ENCODE measurements at regions not wholly inside any gene's neighbourhood (a gene's known extent, or its start where the extent isn't known, plus 50 kb on each side); places are given as distances from the start of the nearest gene placed in this dataset.

GRCh38 chr7:68444042-68444441 lies 1154.2 kb upstream of the AUTS2 start:
- Histone ChIP-seq H3K4me3 (ENCODE audit: low read depth, low read length, poor library complexity, severe bottlenecking) (no peak overlapping the region), H3K27me3 (replicated peaks; ENCODE audit: insufficient read depth, low read depth, low read length, poor library complexity) (no peaks in the 10 kb centered on the region), H3K36me3 (ENCODE audit: insufficient read depth, low read length, poor library complexity, severe bottlenecking) (no peaks in the 10 kb centered on the region), H3K9me3 (ENCODE audit: low read depth, low read length, poor library complexity, severe bottlenecking) (no peaks in the 10 kb centered on the region), H3K4me1 (ENCODE audit: insufficient read depth, low read length, poor library complexity, severe bottlenecking) (peaks cover 8% of the 10 kb centered on the region), H3K27ac (ENCODE audit: low read depth, low read length, poor library complexity, severe bottlenecking) (no peak overlapping the region)
- DNase-seq (ENCODE audit: low spot score) = no peak
- BruUV-seq (replicated peaks) = no TSS peak
- TF ChIP-seq CTCF (conservative IDR thresholded peaks at IDR 0.05; ENCODE audit: low read depth, low read length) (no peak), EZH2 (IDR thresholded peaks at IDR 0.05; ENCODE audit: borderline replicate concordance, low read depth, low read length, poor library complexity, severe bottlenecking) (no peak)
- ChIA-PET CTCF (no interaction called here), POLR2A (ENCODE audit: low non-redundant PET) (no interaction called here)
- intact Hi-C loops (cut with micrococcal nuclease; ENCODE audit: unreplicated experiment) = no loop called here

- H3K36me3 ChIP-seq (ENCODE audit: insufficient read depth, low read length, poor library complexity, severe bottlenecking) = no peaks in the 10 kb centered on the region
- intact Hi-C loops (cut with micrococcal nuclease; ENCODE audit: unreplicated experiment) = no loop called here
- no peaks in the 10 kb centered on the region for H3K9me3 ChIP-seq (ENCODE audit: low read depth, low read length, poor library complexity, severe bottlenecking)
- H3K4me1 ChIP-seq (ENCODE audit: insufficient read depth, low read length, poor library complexity, severe bottlenecking) = peaks cover 8% of the 10 kb centered on the region
- H3K27ac ChIP-seq (ENCODE audit: low read depth, low read length, poor library complexity, severe bottlenecking) = no peak overlapping the region
- H3K27me3 ChIP-seq (replicated peaks; ENCODE audit: insufficient read depth, low read depth, low read length, poor library complexity) = no peaks in the 10 kb centered on the region
- TF ChIP-seq CTCF (conservative IDR thresholded peaks at IDR 0.05; ENCODE audit: low read depth, low read length) = no peak
- TF ChIP-seq EZH2 (IDR thresholded peaks at IDR 0.05; ENCODE audit: borderline replicate concordance, low read depth, low read length, poor library complexity, severe bottlenecking) = no peak
- no peak overlapping the region for H3K4me3 ChIP-seq (ENCODE audit: low read depth, low read length, poor library complexity, severe bottlenecking)
- no peak for DNase-seq (ENCODE audit: low spot score)
- POLR2A ChIA-PET (ENCODE audit: low non-redundant PET) = no interaction called here
- no TSS peak for BruUV-seq (replicated peaks)
- CTCF ChIA-PET = no interaction called here
These were observed 1153.3 kb upstream of the AUTS2 start for GRCh38 chr7:68444956-68445355.

- Histone ChIP-seq H3K9me3 (ENCODE audit: low read depth, low read length, poor library complexity, severe bottlenecking) (no peaks in the 10 kb centered on the region), H3K27me3 (replicated peaks; ENCODE audit: insufficient read depth, low read depth, low read length, poor library complexity) (no peaks in the 10 kb centered on the region), H3K27ac (ENCODE audit: low read depth, low read length, poor library complexity, severe bottlenecking) (no peak overlapping the region), H3K4me3 (ENCODE audit: low read depth, low read length, poor library complexity, severe bottlenecking) (no peak overlapping the region), H3K36me3 (ENCODE audit: insufficient read depth, low read length, poor library complexity, severe bottlenecking) (no peaks in the 10 kb centered on the region), H3K4me1 (ENCODE audit: insufficient read depth, low read length, poor library complexity, severe bottlenecking) (peaks cover 8% of the 10 kb centered on the region)
- BruUV-seq (replicated peaks) = no TSS peak
- ChIA-PET CTCF (no interaction called here), POLR2A (ENCODE audit: low non-redundant PET) (no interaction called here)
- intact Hi-C loops (cut with micrococcal nuclease; ENCODE audit: unreplicated experiment) = no loop called here
- DNase-seq (ENCODE audit: low spot score) = no peak
- TF ChIP-seq EZH2 (IDR thresholded peaks at IDR 0.05; ENCODE audit: borderline replicate concordance, low read depth, low read length, poor library complexity, severe bottlenecking) = no peak
- no peak for TF ChIP-seq CTCF (conservative IDR thresholded peaks at IDR 0.05; ENCODE audit: low read depth, low read length)
These were observed 1152.1 kb upstream of the AUTS2 start for GRCh38 chr7:68446183-68446582.

Data from A673 (cell line).